Cardiac fibroblast (primary cell): ENCODE measurements at regions not wholly inside any gene's neighbourhood (a gene's known extent, or its start where the extent isn't known, plus 50 kb on each side); places are given as distances from the start of the nearest gene placed in this dataset.

Experiments used
- DNase-seq, 2 donors: peaks; one replicate each; pipeline versions ENCODE4 v3.0.0 to v3.0.0-alpha.2; 2010; ENCODE audit warnings: low read depth in 2 of 2
- H3K4me3 ChIP-seq, 2 donors: replicated peaks in 1 of 2; 1 replicate in 1 of 2; 2 replicates in 1 of 2; pipeline ENCODE4 v1.5.1; 2011; ENCODE audit warnings: low read depth in 2 of 2, low read length in 2 of 2, mild to moderate bottlenecking in 2 of 2, moderate library complexity in 1 of 2
- TF ChIP-seq, protein P1 (sequence below): IDR thresholded peaks from one replicate; pipeline ENCODE4 v1.5.1; 2011; ENCODE audit warnings: low read depth, mild to moderate bottlenecking, low read length, inconsistent platforms

DNA sequence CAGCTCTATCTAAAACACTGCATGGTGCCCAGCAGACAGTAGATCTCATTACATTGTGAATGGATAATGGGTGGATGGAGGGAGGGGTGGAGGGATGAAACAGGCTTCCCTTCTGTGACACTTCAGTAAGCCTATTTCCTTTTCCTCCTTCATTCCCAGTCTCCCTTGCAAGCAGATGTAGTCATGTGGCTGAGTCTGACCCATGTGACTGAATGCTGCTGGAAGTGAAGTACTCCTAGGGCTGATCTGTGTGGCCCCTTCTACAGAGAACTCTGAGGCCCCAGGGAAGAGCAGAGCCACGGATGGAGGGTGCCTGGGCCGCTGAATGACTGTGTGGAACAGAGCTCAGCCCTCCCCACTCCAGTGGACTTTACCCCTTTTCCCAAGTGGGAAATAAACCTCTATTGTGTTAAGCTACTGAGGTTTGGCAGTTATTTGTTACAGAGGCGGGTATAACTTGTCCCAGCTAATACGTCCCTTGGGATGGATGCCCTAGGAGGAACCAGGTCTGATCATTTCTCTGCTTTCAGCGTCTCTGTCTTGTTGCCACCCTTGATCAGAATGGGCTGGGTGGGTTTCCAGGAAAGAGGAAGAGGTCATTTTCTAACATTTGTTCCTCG, 176.1 kb upstream of the MVB12B start:
- DNase-seq, result no peak
- no peak overlapping the region for H3K4me3 ChIP-seq
- TF ChIP-seq, protein P1, sequence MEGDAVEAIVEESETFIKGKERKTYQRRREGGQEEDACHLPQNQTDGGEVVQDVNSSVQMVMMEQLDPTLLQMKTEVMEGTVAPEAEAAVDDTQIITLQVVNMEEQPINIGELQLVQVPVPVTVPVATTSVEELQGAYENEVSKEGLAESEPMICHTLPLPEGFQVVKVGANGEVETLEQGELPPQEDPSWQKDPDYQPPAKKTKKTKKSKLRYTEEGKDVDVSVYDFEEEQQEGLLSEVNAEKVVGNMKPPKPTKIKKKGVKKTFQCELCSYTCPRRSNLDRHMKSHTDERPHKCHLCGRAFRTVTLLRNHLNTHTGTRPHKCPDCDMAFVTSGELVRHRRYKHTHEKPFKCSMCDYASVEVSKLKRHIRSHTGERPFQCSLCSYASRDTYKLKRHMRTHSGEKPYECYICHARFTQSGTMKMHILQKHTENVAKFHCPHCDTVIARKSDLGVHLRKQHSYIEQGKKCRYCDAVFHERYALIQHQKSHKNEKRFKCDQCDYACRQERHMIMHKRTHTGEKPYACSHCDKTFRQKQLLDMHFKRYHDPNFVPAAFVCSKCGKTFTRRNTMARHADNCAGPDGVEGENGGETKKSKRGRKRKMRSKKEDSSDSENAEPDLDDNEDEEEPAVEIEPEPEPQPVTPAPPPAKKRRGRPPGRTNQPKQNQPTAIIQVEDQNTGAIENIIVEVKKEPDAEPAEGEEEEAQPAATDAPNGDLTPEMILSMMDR, result no peak

DNA sequence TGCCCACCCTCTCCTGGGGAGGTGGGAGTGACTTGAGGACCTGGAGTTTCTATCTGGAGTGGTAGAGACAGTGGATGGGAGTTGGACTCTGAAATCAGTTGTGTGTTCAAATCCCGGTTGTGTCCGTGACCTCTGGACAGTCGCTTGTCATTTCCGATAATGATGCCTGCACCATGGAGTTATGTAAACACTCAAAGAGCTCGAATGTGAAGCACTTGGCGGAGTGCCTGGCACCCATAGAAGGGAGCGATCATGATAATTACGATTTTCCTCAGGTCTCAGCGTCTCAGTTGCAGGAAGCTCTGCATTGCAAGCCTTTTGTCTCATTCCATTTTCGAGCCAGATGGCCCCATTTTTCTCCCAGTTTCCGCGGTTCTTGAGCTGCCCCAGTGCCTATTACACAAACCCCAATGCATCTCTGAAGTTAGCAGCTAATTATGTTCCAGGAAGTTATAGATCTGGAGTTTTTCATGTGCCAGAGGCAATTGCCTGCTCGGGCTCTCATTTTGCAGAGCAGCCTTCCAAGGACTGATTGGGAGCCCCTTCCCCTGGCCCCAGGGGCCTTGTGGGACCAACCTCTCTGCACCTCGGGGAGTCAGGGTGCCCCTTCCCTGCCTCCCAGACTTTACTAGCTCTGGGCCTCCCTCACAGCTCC, 175.5 kb upstream of the MVB12B start:
- peak in 1 of 2 donors; percentile 2 for DNase-seq
- TF ChIP-seq, protein P1, result no peak
- H3K4me3 ChIP-seq, result no peak overlapping the region

DNA sequence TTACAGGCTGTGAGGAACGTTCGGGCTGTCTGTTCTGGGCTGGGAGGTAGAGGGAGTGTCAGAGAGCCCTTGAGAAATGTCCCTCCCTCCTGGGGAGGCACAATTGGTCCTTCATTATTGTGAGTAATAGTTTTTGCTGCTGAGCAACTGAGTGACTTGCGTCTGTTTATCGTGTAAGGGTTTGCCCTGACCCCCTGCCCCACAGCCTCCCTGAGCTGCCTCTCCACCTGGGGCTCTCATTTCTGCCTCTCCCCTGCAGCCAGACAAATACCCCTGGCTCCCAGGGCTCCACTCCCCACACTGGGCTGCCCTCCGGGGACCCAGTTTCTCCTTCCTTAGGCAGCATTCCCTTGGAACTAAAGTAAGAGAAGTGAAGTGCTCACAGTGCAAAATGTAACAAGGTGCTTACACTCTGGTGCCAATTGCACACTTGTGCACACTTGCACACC, 174.9 kb upstream of the MVB12B start:
- TF ChIP-seq, protein P1, result no peak
- no peak overlapping the region for H3K4me3 ChIP-seq
- DNase-seq, result peak in 1 of 2 donors; percentile 16

DNA sequence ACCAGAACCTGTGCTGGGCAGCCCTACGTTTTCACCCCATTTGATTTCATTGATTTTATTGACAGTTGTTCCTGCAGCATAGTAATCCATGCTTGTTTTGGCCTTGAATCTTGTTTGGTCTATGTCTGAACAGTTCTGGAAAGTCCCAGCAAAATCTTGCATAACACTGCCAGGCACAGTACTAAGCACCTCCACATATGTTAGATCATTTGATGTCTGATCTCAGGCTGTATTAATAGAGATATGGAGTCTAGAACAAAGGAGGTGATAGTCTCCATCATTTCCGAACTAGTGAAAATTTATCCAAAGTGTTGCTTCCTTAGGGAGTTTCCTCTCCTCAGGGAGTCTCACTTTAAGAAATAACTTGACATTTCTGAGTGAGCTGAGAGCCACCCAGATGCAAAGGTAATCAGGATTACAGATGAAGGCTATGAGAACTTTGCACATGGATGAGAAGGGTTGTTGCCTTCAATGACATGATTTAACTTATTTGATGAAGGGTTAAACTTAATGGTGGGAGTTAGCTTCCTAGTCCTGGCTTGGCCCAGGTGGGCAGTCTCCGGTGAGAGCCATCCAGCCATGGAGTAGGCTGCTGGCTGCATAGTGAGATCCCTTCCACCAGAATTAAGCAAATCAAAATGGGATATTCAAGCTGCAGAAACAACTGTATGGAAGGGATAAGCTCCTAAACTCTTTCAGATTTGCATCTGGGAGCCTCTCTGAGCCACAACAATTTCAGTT, 173.8 kb upstream of the MVB12B start:
- H3K4me3 ChIP-seq, result no peak overlapping the region
- DNase-seq, result no peak
- TF ChIP-seq, protein P1, result no peak

DNA sequence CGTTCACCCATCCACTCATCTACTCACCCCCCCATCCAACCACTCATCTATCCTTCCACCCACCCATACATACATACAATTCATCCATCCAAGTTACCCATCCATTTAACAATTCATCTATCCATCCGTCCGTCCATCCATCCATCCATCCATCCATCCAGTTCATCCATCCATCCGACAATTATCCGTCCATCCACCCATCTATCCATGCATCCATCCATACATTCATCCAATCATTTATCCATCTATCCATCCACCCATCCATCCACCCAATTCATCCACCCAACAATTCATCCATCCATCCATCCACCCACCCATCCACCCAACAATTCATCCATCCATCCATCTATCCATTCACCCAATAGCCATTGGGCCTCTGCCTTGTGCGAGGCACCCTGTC, 173.2 kb upstream of the MVB12B start:
- DNase-seq, result no peak
- H3K4me3 ChIP-seq, result no peak overlapping the region
- TF ChIP-seq, protein P1, result no peak

DNA sequence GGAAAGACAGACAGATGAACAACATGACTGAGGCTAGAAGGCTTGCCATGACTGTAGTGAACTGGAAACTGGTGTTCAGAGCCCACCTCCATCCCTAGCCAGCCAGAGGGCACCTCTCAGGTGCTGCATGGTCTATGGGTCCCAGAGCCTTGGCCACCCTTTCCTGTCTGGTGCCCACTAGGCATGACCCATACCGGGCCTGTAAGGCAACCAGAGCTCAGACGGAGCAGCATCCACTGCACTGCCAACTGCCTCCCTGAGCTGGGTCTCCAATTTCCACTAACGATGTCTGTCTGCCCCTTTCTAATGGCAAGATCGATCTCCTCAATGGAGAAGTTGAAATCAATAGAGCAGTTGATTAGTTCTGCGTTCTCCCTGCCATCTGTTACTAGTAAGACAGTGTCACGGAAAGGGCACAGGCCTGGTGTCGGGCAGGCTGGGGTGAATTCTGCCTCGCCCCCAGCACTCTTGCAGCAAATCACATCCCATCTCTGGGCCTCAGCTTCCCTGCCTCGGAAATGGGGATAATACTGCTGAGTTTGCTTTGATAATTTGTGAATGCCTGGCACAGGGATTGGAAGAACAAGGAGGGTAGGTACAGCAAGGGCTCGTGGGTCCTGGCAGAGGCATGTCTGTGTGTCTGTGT, 172.3 kb upstream of the MVB12B start:
- no peak for DNase-seq
- H3K4me3 ChIP-seq, result no peak overlapping the region
- TF ChIP-seq, protein P1, result no peak
